Ishikawa (cell line): ENCODE measurements at regions not wholly inside any gene's neighbourhood (a gene's known extent, or its start where the extent isn't known, plus 50 kb on each side); places are given as distances from the start of the nearest gene placed in this dataset.

ENCODE experiments used
- CEBPB ChIP-seq: IDR thresholded peaks from 2 replicates; pipeline ENCODE4 v1.6.1; 2012
- CREB1 ChIP-seq: IDR thresholded peaks from 2 replicates; pipeline ENCODE4 v1.6.1; 2012; ENCODE audit warnings: low read depth
- EGR1 ChIP-seq: IDR thresholded peaks from 2 replicates; pipeline ENCODE4 v1.6.1; 2012
- EP300 ChIP-seq: IDR thresholded peaks from 2 replicates; pipeline ENCODE4 v1.6.1; 2012; ENCODE audit warnings: borderline replicate concordance
- FOXM1 ChIP-seq: IDR thresholded peaks from 2 replicates; pipeline ENCODE4 v1.6.1; 2012; ENCODE audit warnings: low read depth, borderline replicate concordance
- NFIC ChIP-seq: IDR thresholded peaks from 2 replicates; pipeline ENCODE4 v1.6.1; 2012
- RAD21 ChIP-seq: IDR thresholded peaks from 2 replicates; pipeline ENCODE4 v1.6.1; 2012; ENCODE audit warnings: low read depth
- TAF1 ChIP-seq: IDR thresholded peaks from 2 replicates; pipeline ENCODE4 v1.6.1; 2012; ENCODE audit warnings: low read depth, mild to moderate bottlenecking
- TCF12 ChIP-seq: IDR thresholded peaks from 2 replicates; pipeline ENCODE4 v1.6.1; 2012; ENCODE audit warnings: low read depth
- TEAD4 ChIP-seq: IDR thresholded peaks from 2 replicates; pipeline ENCODE4 v1.6.1; 2012
- YY1 ChIP-seq: IDR thresholded peaks from 2 replicates; pipeline ENCODE4 v1.6.1; 2012; ENCODE audit warnings: low read depth
- ZBTB7A ChIP-seq: IDR thresholded peaks from 2 replicates; pipeline ENCODE4 v1.6.1; 2012; ENCODE audit warnings: low read depth
- TF ChIP-seq, protein P1 (sequence below): IDR thresholded peaks from 2 replicates; pipeline ENCODE4 v1.6.1; 2012
- TF ChIP-seq, protein P2 (sequence below): IDR thresholded peaks from 2 replicates; pipeline ENCODE4 v1.6.1; 2012; ENCODE audit warnings: low read depth, mild to moderate bottlenecking
- TF ChIP-seq, protein P3 (sequence below): IDR thresholded peaks from 2 replicates; pipeline ENCODE4 v1.6.1; 2012

DNA sequence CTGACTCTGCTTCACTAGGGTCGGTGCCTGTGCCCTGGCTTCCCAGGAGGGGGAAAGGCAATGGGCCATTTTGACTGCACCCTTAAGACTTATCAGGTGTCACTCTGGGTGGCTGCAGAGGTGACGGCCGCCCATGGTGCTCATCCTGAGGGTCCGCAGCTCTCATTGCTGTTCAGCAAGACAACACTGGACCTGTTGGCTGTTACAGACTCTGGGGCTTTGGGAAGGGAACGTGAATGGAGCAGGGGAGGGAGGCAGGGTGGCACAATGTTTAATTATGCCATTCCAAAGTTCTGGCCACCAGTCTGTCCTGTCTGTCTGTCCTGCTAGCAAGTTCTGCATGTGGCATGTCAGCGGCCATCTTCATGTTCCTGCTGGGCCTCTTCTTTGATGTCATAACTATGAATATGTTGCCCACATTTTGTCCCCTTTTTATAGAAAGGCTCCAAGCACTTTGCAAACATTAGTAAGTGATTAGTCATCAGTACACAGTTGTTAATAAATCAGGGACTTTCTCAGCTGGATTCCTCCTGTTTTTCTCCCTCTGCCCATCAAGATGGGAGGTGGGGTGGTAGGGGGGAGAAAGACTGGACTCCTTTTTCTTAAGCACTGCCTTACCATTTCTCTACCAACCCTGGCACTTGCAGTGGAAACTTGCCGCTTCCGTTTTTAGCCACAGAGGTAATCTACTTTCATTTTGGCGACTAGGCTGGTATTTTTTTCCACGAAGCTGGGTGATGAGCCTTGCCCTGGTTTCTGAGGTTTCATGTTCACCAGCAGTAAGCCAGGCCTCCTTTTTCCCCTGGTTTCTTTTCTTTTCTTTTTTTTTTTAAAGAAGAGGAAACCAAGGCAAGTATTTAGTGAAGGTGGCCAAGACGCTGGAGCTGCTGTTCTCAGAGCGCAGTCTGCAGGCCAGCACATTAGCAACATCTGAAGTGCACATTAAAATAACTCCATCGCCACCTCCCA is 88.6 kb upstream of the TRIM2 start:
- TF ChIP-seq FOXM1 (peak; percentile 36; the same call in 1 of the 2 replicates), NFIC (peak; percentile 41; the same call in 1 of the 2 replicates), CEBPB (no peak), EP300 (peak; percentile 56; the same call in 1 of the 2 replicates), ZBTB7A (no peak), EGR1 (no peak), TEAD4 (peak; percentile 13; the same call in 1 of the 2 replicates), TAF1 (no peak), YY1 (peak; percentile 66), CREB1 (no peak), RAD21 (no peak), TCF12 (peak; percentile 68; the same call in 1 of the 2 replicates)
- TF ChIP-seq, protein P1, sequence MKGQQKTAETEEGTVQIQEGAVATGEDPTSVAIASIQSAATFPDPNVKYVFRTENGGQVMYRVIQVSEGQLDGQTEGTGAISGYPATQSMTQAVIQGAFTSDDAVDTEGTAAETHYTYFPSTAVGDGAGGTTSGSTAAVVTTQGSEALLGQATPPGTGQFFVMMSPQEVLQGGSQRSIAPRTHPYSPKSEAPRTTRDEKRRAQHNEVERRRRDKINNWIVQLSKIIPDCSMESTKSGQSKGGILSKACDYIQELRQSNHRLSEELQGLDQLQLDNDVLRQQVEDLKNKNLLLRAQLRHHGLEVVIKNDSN: no peak
- TF ChIP-seq, protein P2, sequence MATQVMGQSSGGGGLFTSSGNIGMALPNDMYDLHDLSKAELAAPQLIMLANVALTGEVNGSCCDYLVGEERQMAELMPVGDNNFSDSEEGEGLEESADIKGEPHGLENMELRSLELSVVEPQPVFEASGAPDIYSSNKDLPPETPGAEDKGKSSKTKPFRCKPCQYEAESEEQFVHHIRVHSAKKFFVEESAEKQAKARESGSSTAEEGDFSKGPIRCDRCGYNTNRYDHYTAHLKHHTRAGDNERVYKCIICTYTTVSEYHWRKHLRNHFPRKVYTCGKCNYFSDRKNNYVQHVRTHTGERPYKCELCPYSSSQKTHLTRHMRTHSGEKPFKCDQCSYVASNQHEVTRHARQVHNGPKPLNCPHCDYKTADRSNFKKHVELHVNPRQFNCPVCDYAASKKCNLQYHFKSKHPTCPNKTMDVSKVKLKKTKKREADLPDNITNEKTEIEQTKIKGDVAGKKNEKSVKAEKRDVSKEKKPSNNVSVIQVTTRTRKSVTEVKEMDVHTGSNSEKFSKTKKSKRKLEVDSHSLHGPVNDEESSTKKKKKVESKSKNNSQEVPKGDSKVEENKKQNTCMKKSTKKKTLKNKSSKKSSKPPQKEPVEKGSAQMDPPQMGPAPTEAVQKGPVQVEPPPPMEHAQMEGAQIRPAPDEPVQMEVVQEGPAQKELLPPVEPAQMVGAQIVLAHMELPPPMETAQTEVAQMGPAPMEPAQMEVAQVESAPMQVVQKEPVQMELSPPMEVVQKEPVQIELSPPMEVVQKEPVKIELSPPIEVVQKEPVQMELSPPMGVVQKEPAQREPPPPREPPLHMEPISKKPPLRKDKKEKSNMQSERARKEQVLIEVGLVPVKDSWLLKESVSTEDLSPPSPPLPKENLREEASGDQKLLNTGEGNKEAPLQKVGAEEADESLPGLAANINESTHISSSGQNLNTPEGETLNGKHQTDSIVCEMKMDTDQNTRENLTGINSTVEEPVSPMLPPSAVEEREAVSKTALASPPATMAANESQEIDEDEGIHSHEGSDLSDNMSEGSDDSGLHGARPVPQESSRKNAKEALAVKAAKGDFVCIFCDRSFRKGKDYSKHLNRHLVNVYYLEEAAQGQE: no peak
- TF ChIP-seq, protein P3, sequence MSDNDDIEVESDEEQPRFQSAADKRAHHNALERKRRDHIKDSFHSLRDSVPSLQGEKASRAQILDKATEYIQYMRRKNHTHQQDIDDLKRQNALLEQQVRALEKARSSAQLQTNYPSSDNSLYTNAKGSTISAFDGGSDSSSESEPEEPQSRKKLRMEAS: peak; percentile 45; the same call in 1 of the 2 replicates

DNA sequence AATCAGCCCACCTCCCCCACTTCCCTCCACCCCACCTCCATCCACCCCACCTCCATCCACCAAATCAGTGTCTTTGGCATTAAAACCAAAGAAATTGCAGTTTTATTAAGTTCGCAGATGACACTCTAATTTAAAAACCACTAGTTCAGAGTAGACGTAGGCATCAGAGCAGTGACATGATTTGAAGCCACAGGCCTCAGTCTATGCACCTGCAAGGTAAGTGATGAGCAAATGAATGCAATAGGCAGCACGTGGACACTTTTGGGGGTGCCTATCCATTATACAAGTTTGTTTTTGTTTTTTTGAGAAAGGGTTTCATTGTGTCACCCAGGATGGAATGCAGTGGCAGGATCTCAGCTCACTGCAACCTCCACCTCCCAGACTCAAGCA is 88.0 kb upstream of the TRIM2 start:
- no peak for TF ChIP-seq CEBPB
- no peak for TF ChIP-seq EGR1
- TF ChIP-seq NFIC: no peak
- no peak for TF ChIP-seq EP300
- TF ChIP-seq TCF12: no peak
- TF ChIP-seq TEAD4: no peak
- TF ChIP-seq TAF1: no peak
- TF ChIP-seq, protein P1: no peak
- TF ChIP-seq, protein P3: no peak
- TF ChIP-seq RAD21: no peak
- no peak for TF ChIP-seq CREB1
- TF ChIP-seq ZBTB7A: no peak
- TF ChIP-seq, protein P2: no peak
- no peak for TF ChIP-seq YY1
- no peak for TF ChIP-seq FOXM1

DNA sequence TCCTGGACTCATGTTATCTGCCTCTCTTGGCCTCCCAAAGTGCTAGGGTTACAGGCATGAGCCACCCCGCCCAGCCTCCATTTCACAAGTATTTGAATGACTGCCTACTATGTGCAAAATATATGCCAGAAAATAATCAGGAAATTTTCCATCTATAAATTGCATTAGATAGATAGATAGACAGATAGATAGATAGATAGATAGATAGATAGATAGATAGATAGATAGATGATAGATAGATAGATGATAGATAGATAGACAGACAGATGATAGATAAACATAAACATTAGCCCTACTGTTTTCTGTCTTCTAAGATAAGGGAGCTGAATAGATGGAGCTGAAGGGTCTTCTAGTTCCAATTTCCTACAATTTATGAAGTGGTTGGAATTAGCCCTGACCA is 87.4 kb upstream of the TRIM2 start:
- no peak for TF ChIP-seq TAF1
- no peak for TF ChIP-seq CREB1
- TF ChIP-seq EGR1: no peak
- TF ChIP-seq YY1: no peak
- no peak for TF ChIP-seq RAD21
- no peak for TF ChIP-seq FOXM1
- no peak for TF ChIP-seq TEAD4
- TF ChIP-seq NFIC: no peak
- TF ChIP-seq, protein P2: no peak
- TF ChIP-seq, protein P3: no peak
- no peak for TF ChIP-seq ZBTB7A
